RPMI7951 (cell line): ENCODE measurements at regions not wholly inside any gene's neighbourhood (a gene's known extent, or its start where the extent isn't known, plus 50 kb on each side); places are given as distances from the start of the nearest gene placed in this dataset.
A peak's percentile ranks its signal among the peaks of the same experiment; 100 is the strongest.
"Not testable (repeated sequence)": the region's sequence is repeated elsewhere in the genome, so short reads cannot be mapped to it uniquely, and the experiment has no call there.

Experiments used
- DNase-seq: peaks from one replicate; pipeline ENCODE4 v3.0.0-alpha.2; 2012; ENCODE audit warnings: low read depth

- no peak for DNase-seq
Measured at GRCh38 chr14:42508209-42508946, 901.7 kb downstream of the LRFN5 start.

GRCh38 chr14:42504433-42504832, 897.8 kb downstream of the LRFN5 start:
- DNase-seq = no peak

- DNase-seq = no peak
Measured at GRCh38 chr14:42499137-42499536, 892.5 kb downstream of the LRFN5 start.

- no peak for DNase-seq
Measured at GRCh38 chr14:42490536-42490935, 883.9 kb downstream of the LRFN5 start.

GRCh38 chr14:42488965-42489364, 882.3 kb downstream of the LRFN5 start:
- DNase-seq = no peak

- DNase-seq = not testable (repeated sequence)
Measured at GRCh38 chr14:42482345-42482971, 875.8 kb downstream of the LRFN5 start.

GRCh38 chr14:42481714-42482113, 875.0 kb downstream of the LRFN5 start:
- DNase-seq = not testable (repeated sequence)

GRCh38 chr14:42480255-42480654, 873.6 kb downstream of the LRFN5 start:
- no peak for DNase-seq

- no peak for DNase-seq
Measured at GRCh38 chr14:42475289-42475688, 868.6 kb downstream of the LRFN5 start.

GRCh38 chr14:42470427-42470719, 863.7 kb downstream of the LRFN5 start:
- no peak for DNase-seq

GRCh38 chr14:42469637-42470426, 863.2 kb downstream of the LRFN5 start:
- peak; percentile 6 for DNase-seq

- DNase-seq = no peak
Measured at GRCh38 chr14:42460673-42461072, 854.0 kb downstream of the LRFN5 start.

- no peak for DNase-seq
Measured at GRCh38 chr14:42459171-42459685, 852.6 kb downstream of the LRFN5 start.

GRCh38 chr14:42441615-42442014, 834.9 kb downstream of the LRFN5 start:
- no peak for DNase-seq

GRCh38 chr14:42437809-42438208, 831.1 kb downstream of the LRFN5 start:
- DNase-seq = no peak

- DNase-seq = no peak
Measured at GRCh38 chr14:42429401-42429800, 822.7 kb downstream of the LRFN5 start.

- no peak for DNase-seq
Measured at GRCh38 chr14:42428996-42429395, 822.3 kb downstream of the LRFN5 start.

- DNase-seq = no peak
Measured at GRCh38 chr14:42424501-42424900, 817.8 kb downstream of the LRFN5 start.

- DNase-seq = no peak
Measured at GRCh38 chr14:42421377-42422078, 814.9 kb downstream of the LRFN5 start.

- no peak for DNase-seq
Measured at GRCh38 chr14:42420071-42420470, 813.4 kb downstream of the LRFN5 start.

- DNase-seq = no peak
Measured at GRCh38 chr14:42407153-42407552, 800.5 kb downstream of the LRFN5 start.
